SU-DHL-6 (cell line): ENCODE measurements at regions not wholly inside any gene's neighbourhood (a gene's known extent, or its start where the extent isn't known, plus 50 kb on each side); places are given as distances from the start of the nearest gene placed in this dataset.

Source experiments
- H2AFZ ChIP-seq: fragments of 200-600 bp; sonication (generic); 2 replicates; pipeline ENCODE4 v1.6.1; 2014; ENCODE audit warnings: low read depth, mild to moderate bottlenecking, moderate library complexity, mixed read lengths, antibody characterized with exemption, low read length; ENCODE audit not compliant: severe bottlenecking
- H3F3A ChIP-seq: fragments of 200-600 bp; shearing (Covaris generic); 2 replicates; pipeline ENCODE4 v1.6.0; 2016; ENCODE audit warnings: antibody characterized with exemption, mild to moderate bottlenecking; ENCODE audit not compliant: insufficient read depth
- H3K27ac ChIP-seq: fragments of 200-600 bp; sonication (generic); 2 replicates; pipeline ENCODE4 v1.5.1; 2016; ENCODE audit warnings: low read depth, mild to moderate bottlenecking, low read length, moderate library complexity, mixed read lengths
- H3K27me3 ChIP-seq: fragments of 200-600 bp; sonication (generic), shearing (Covaris generic); 2 replicates; pipeline ENCODE4 v1.6.0; 2014; ENCODE audit warnings: mild to moderate bottlenecking, low read length
- H3K36me3 ChIP-seq: fragments of 200-600 bp; sonication (generic); 2 replicates; pipeline ENCODE4 v1.6.1; 2014; ENCODE audit warnings: mild to moderate bottlenecking, low read length, mixed read lengths
- H3K4me2 ChIP-seq: fragments of 300-600, 200-600 bp; shearing (Covaris generic), sonication (generic); 2 replicates; pipeline ENCODE4 v1.6.0; 2014; ENCODE audit warnings: low read length, low read depth, mild to moderate bottlenecking; ENCODE audit not compliant: poor library complexity, severe bottlenecking
- H3K4me3 ChIP-seq: fragments of 200-600 bp; sonication (generic); 2 replicates; pipeline ENCODE4 v1.5.1; 2014; ENCODE audit warnings: antibody characterized with exemption, low read length, mild to moderate bottlenecking, mixed read lengths; ENCODE audit not compliant: insufficient read depth, poor library complexity, severe bottlenecking
- H3K79me2 ChIP-seq: fragments of 200-600 bp; sonication (generic); 2 replicates; pipeline ENCODE4 v1.6.1; 2014; ENCODE audit warnings: mild to moderate bottlenecking, low read length, moderate library complexity; ENCODE audit not compliant: insufficient read depth
- H3K9ac ChIP-seq: fragments of 200-600 bp; sonication (generic); 2 replicates; pipeline ENCODE4 v1.7.0; 2014; ENCODE audit warnings: mild to moderate bottlenecking, low read length
- H3K9me2 ChIP-seq: fragments of 200-600 bp; sonication (generic); replicated peaks from 2 replicates; pipeline ENCODE4 v1.6.1; 2014; ENCODE audit warnings: low read length; ENCODE audit not compliant: insufficient read depth
- H3K9me3 ChIP-seq: fragments of 200-600 bp; sonication (generic); 2 replicates; pipeline ENCODE4 v1.6.1; 2014; ENCODE audit warnings: low read length, mixed read lengths; ENCODE audit not compliant: insufficient read depth
- H4K20me1 ChIP-seq: fragments of 200-600 bp; sonication (generic); 2 replicates; pipeline ENCODE4 v1.6.1; 2014; ENCODE audit warnings: low read depth, mild to moderate bottlenecking, antibody characterized with exemption, low read length, moderate library complexity, mixed read lengths
- CTCF ChIP-seq: fragments of 200-600 bp; sonication (generic); IDR thresholded peaks from one replicate; pipeline ENCODE4 v1.5.1; 2017; ENCODE audit warnings: antibody characterized with exemption, mild to moderate bottlenecking, low read length, moderate library complexity; ENCODE audit not compliant: insufficient read depth, poor library complexity, severe bottlenecking
- EZH2phosphoT487 ChIP-seq: fragments of 200-600 bp; sonication (generic), shearing (Covaris generic); conservative IDR thresholded peaks from 2 replicates; pipeline ENCODE4 v1.6.1; 2018; ENCODE audit warnings: mild to moderate bottlenecking, antibody characterized with exemption, low read length, moderate library complexity, mixed read lengths

GRCh38 chr3:118400886-118401285 lies 633.8 kb downstream of the IGSF11 start:
- Histone ChIP-seq H3K9me2 (no peaks in the 10 kb centered on the region), H3K4me2 (no peak overlapping the region), H3K4me3 (no peak overlapping the region), H2AFZ (no peak overlapping the region), H3K27ac (no peak overlapping the region), H3F3A (no peaks in the 10 kb centered on the region), H3K36me3 (no peaks in the 10 kb centered on the region), H3K79me2 (no peaks in the 10 kb centered on the region), H3K27me3 (no peaks in the 10 kb centered on the region), H3K9ac (no peak overlapping the region), H4K20me1 (no peaks in the 10 kb centered on the region), H3K9me3 (no peaks in the 10 kb centered on the region)
- no peak for TF ChIP-seq CTCF
- no peak for TF ChIP-seq EZH2phosphoT487

GRCh38 chr3:118401887-118402286 lies 632.8 kb downstream of the IGSF11 start:
- Histone ChIP-seq H3K36me3 (no peaks in the 10 kb centered on the region), H3K9me3 (no peaks in the 10 kb centered on the region), H3K4me3 (no peak overlapping the region), H3K4me2 (no peak overlapping the region), H2AFZ (no peak overlapping the region), H3K27me3 (no peaks in the 10 kb centered on the region), H3K9ac (no peak overlapping the region), H3K27ac (no peak overlapping the region), H3F3A (no peaks in the 10 kb centered on the region), H4K20me1 (no peaks in the 10 kb centered on the region), H3K9me2 (no peaks in the 10 kb centered on the region), H3K79me2 (no peaks in the 10 kb centered on the region)
- no peak for TF ChIP-seq EZH2phosphoT487
- no peak for TF ChIP-seq CTCF

- Histone ChIP-seq H3K27ac (no peak overlapping the region), H3K9me2 (no peaks in the 10 kb centered on the region), H3K36me3 (no peaks in the 10 kb centered on the region), H3F3A (no peaks in the 10 kb centered on the region), H4K20me1 (no peaks in the 10 kb centered on the region), H3K4me2 (no peak overlapping the region), H2AFZ (no peak overlapping the region), H3K27me3 (no peaks in the 10 kb centered on the region), H3K4me3 (no peak overlapping the region), H3K79me2 (no peaks in the 10 kb centered on the region), H3K9ac (no peak overlapping the region), H3K9me3 (no peaks in the 10 kb centered on the region)
- TF ChIP-seq EZH2phosphoT487 = no peak
- no peak for TF ChIP-seq CTCF
Measured at GRCh38 chr3:118402971-118403370, 631.7 kb downstream of the IGSF11 start.

GRCh38 chr3:118406562-118406961 lies 628.1 kb downstream of the IGSF11 start:
- H3K27ac ChIP-seq = no peak overlapping the region
- no peaks in the 10 kb centered on the region for H3F3A ChIP-seq
- H3K9me3 ChIP-seq = no peaks in the 10 kb centered on the region
- no peak overlapping the region for H2AFZ ChIP-seq
- no peak overlapping the region for H3K9ac ChIP-seq
- no peaks in the 10 kb centered on the region for H3K79me2 ChIP-seq
- no peaks in the 10 kb centered on the region for H3K27me3 ChIP-seq
- TF ChIP-seq CTCF (no peak), EZH2phosphoT487 (no peak)
- H3K4me3 ChIP-seq = no peak overlapping the region
- H4K20me1 ChIP-seq = no peaks in the 10 kb centered on the region
- no peak overlapping the region for H3K4me2 ChIP-seq
- no peaks in the 10 kb centered on the region for H3K9me2 ChIP-seq
- H3K36me3 ChIP-seq = no peaks in the 10 kb centered on the region
